ENCODE measurements at regions not wholly inside any gene's neighbourhood (a gene's known extent, or its start where the extent isn't known, plus 50 kb on each side); places are given as distances from the start of the nearest gene placed in this dataset.

DNA sequence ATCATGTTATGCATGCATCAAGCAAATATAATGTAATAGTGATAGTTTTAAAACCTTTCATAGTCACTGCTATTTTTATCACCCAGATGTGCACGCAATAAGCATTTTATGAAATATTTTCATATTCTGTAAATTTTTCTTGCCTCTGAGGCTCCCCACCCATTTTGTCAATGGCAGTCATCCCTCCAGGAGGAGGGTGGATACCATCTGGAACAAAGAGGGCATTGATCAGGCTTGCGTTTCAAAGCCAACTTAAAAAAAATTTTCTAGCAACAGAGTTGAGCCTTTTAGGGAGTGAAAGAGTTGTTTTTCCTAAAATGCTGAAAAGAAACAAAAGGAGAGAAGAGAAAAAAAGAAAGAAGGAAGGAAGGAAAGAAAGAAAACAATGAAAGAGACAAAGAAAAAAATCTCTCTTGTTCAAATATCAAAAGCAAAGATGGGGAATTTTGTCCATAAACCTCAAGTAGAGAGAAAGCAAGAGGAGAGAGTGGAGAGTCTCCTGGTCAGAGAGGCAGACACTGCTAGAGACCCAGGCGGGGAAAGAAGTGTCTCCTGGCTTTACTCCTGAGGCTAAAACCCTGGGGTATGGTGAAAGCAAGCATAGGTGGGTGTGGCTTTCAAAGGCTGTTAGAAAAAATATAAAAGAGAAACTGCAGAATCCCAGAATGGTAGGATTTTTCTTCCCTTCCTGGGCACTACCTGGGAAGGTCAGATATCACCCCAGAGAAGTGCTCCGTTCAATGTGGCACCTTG is 63.6 kb upstream of the KLF12 start:
- Histone ChIP-seq H2AFZ (ENCODE audit: low read length) (no peak overlapping the region), H3K4me2 (ENCODE audit: low read depth, low read length) (no peak overlapping the region), H3K79me2 (ENCODE audit: insufficient read depth, low read length) (no peaks in the 10 kb centered on the region), H3K9me3 (ENCODE audit: low read length) (no peaks in the 10 kb centered on the region), H3K27ac (ENCODE audit: extremely low read length, insufficient read depth, low read length) (no peak overlapping the region), H3K9ac (ENCODE audit: insufficient read depth, low read depth, low read length) (no peak overlapping the region), H3K36me3 (replicated peaks in 1 of 2; ENCODE audit: control insufficient read depth in 1 of 2, insufficient read depth in 2 of 2, low read length in 2 of 2) (no peaks in the 10 kb centered on the region), H4K20me1 (ENCODE audit: insufficient read depth, low read length) (no peaks in the 10 kb centered on the region), H3K4me3 (replicated peaks in 1 of 3; ENCODE audit: insufficient read depth in 1 of 3, low read depth in 2 of 3, low read length in 3 of 3) (no peak overlapping the region), H3K4me1 (ENCODE audit: insufficient read depth, low read length) (no peaks in the 10 kb centered on the region), H3K27me3 (ENCODE audit: control insufficient read depth in 1 of 2, insufficient read depth in 2 of 2, low read length in 2 of 2) (no peaks in the 10 kb centered on the region)
- TF ChIP-seq RAD51 (IDR thresholded peaks at IDR 0.05; ENCODE audit: borderline replicate concordance): no peak
- TF ChIP-seq SOX6 (IDR thresholded peaks at IDR 0.05): no peak
- no peak for TF ChIP-seq SOX6 (CRISPR knock-in tag; IDR thresholded peaks at IDR 0.05)
- TF ChIP-seq KAT2B (IDR thresholded peaks at IDR 0.05; ENCODE audit: borderline replicate concordance, low read depth, low read length): no peak
- no peak for TF ChIP-seq ZNF891 (CRISPR knock-in tag; IDR thresholded peaks at IDR 0.05)
- no peak for TF ChIP-seq ZBTB20 (CRISPR knock-in tag; IDR thresholded peaks at IDR 0.05; ENCODE audit: borderline replicate concordance, low read depth)
- TF ChIP-seq REL (CRISPR knock-in tag; conservative IDR thresholded peaks at IDR 0.05): no peak
- TF ChIP-seq, protein P1, sequence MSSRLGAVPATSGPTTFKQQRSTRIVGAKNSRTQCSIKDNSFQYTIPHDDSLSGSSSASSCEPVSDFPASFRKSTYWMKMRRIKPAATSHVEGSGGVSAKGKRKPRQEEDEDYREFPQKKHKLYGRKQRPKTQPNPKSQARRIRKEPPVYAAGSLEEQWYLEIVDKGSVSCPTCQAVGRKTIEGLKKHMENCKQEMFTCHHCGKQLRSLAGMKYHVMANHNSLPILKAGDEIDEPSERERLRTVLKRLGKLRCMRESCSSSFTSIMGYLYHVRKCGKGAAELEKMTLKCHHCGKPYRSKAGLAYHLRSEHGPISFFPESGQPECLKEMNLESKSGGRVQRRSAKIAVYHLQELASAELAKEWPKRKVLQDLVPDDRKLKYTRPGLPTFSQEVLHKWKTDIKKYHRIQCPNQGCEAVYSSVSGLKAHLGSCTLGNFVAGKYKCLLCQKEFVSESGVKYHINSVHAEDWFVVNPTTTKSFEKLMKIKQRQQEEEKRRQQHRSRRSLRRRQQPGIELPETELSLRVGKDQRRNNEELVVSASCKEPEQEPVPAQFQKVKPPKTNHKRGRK (CRISPR knock-in tag; IDR thresholded peaks at IDR 0.05): no peak
- no peak for TF ChIP-seq ZNF83 (CRISPR knock-in tag; IDR thresholded peaks at IDR 0.05; ENCODE audit: borderline replicate concordance)
- TF ChIP-seq FOXO4 (CRISPR knock-in tag; conservative IDR thresholded peaks at IDR 0.05): no peak
- no peak for TF ChIP-seq SOX13 (IDR thresholded peaks at IDR 0.05)
- no peak for TF ChIP-seq SOX13 (CRISPR knock-in tag; conservative IDR thresholded peaks at IDR 0.05 in 1 of 2, IDR thresholded peaks at IDR 0.05 in 1 of 2)
- TF ChIP-seq ZNF18 (CRISPR knock-in tag; IDR thresholded peaks at IDR 0.05; ENCODE audit: insufficient replicate concordance): no peak
- TF ChIP-seq TCF7 (IDR thresholded peaks at IDR 0.05; ENCODE audit: low read depth): no peak
- no peak for TF ChIP-seq GLI4 (CRISPR knock-in tag; IDR thresholded peaks at IDR 0.05; ENCODE audit: borderline replicate concordance)
- TF ChIP-seq, protein P2, sequence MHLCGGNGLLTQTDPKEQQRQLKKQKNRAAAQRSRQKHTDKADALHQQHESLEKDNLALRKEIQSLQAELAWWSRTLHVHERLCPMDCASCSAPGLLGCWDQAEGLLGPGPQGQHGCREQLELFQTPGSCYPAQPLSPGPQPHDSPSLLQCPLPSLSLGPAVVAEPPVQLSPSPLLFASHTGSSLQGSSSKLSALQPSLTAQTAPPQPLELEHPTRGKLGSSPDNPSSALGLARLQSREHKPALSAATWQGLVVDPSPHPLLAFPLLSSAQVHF (CRISPR knock-in tag; IDR thresholded peaks at IDR 0.05): no peak
- no peak for TF ChIP-seq KDM5A (IDR thresholded peaks at IDR 0.05; ENCODE audit: borderline replicate concordance, low read length)
- TF ChIP-seq ZNF431 (CRISPR knock-in tag; IDR thresholded peaks at IDR 0.05; ENCODE audit: borderline replicate concordance, low read depth): no peak
- FAIRE-seq (no peak), ATAC-seq (no peak), DNase-seq (ENCODE audit: low spot score) (no peak)
- WGBS (ENCODE audit: low lambda C conversion rate): 38% methylated on average over 4 of the region's 4 CpGs
- ChIA-PET CTCF (ENCODE audit: low intra/inter-chr PET ratio, low total read pairs) (no interaction called here), POLR2A (no interaction called here)
- intact Hi-C loops (cut with micrococcal nuclease; ENCODE audit: unreplicated experiment): no loop called here
- BruUV-seq (replicated peaks): no TSS peak
- in situ Hi-C loops (cut with HindIII; ENCODE audit: extremely low pct_ligation_motif_present, low pct_unique_long_range_greater_than_20kb): no loop called here
